NCI-H226 (cell line): ENCODE measurements at regions not wholly inside any gene's neighbourhood (a gene's known extent, or its start where the extent isn't known, plus 50 kb on each side); places are given as distances from the start of the nearest gene placed in this dataset.

Experiments used
- DNase-seq: peaks from one replicate; pipeline ENCODE4 v3.0.0-alpha.2; 2015

DNA sequence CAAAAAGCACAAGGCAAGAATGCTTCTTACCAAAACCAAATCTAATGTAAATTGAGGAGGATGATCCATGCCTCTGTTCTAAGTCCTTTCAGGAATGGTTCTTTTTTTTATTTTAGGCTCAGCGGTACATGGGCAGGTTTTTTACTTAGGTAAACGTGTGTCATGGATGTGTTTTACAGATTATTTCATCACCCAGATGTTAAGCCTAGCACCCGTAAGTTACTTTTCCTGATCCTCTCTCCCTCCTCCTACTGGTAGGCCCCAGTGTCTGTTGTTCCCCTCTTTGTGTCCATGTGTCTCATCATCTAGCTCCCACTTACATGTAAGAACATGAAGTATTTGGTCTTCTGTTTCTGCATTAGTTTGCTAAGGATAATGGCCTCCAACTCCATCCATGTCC lies 289.2 kb upstream of the THBS1 start:
- DNase-seq = no peak

DNA sequence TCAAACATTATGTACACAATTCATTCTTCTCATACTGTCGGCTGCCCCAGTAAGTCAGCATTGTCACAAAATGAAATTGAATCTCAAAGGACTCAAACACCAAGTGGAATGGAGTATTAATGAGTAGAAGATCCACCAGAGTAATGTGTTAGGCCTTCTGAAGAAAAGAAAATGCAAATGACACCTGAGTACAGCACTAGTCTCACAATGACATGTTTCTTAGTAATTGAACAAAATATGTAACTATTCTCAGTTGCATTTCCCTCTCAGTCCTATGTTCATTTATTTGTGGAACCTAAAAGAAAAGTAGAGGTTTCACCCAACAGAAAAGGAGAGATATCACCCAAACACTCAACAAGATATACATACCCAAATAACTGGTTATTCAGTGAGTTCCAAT lies 283.9 kb upstream of the THBS1 start:
- no peak for DNase-seq

DNA sequence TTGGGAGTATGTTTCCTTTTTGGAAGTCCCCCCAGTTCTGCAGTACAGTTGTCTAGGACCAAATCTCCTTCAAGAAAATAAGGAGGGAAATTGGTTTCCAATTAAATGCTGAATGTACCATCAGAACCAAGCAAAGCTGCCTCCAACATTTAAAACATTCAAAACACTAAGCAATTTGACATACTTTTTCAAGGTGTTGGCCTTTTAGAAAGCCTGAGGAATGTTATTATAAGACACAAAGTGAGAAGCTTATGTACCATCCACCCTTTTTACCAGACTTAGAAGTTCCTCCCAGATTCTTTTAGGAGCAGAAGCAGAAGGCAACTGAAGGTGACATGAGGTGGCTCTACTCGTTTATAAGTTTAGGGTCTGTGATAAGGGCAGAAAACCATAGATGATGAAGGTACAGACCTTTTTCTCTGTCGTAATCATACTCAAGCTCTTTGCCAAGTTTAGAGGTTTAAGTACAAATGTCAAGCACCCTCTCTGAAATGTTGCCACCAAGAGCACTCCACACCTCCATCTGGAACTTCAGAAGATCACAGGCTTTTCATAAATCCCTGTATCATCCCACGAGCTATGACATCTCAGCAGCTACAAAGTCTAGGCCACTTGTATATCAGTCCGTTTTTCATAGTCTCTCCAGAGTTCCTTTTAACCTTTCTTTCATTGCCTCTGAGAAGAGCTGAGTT lies 282.5 kb upstream of the THBS1 start:
- no peak for DNase-seq

DNA sequence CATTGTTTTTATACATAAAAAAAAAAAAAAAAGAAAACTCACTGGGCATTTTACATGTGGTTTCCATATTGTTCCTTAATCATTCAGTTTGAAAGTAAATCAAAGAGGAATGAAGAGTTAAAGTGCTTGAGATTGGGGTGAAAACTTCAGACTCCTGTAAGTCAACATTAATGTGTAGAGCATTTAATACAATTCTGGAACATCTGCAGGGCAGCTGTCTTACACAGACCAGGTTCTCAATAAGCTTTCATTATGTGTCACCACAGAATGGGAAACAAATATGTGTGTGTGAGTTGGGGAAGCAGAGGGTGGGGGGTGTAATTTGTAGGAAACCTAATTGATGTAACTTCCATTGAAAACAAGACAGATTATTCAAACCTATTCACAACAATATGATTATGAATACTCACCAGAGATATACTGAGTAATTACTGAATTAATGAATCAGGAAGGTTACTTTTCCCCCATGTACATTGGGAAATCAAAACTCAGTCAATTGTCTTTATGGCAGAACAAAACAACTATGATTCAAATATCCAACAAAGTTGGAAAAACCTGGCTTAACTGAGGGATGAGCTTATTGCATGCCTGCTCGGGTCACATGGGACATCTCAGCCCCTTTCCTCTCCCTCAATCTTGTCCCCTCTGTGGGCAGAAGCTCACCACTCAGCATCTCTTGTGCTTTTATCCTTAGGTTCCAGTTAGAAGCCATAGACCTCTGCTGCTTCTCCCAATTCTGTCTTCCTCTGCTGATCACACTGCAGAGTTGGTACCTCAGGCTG lies 281.2 kb upstream of the THBS1 start:
- no peak for DNase-seq

DNA sequence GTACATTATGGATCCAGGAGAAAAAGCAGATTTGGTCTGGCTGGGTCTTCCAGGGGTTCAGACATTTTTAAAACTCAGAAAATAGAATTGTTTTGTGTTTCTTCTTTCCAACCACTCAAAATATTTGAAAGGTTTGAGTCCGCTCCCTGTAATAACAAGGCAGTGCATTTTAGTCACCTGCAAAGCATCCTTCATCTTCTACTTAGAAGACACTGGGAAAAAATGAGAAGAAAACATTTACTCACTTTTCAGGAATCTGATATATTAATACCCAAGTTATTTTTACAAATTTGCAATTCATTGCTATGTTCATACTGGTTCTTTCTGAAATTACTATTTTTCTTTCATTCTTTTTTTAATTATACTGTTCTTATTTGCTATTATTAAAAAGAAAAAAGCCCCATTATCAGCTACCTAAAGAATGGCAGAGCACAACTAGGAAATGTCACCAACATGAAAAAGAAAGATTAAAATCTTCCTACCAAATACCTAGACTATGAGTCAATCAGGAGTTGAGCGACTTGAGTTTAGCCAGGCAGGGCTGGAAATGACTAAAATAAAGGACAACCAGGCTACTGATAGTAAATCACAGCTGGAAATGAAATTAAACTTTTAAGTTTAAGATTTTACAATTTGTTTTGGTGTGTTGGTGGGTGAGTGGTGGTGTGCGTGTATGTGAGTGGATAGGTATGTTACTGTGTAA lies 280.3 kb upstream of the THBS1 start:
- no peak for DNase-seq

DNA sequence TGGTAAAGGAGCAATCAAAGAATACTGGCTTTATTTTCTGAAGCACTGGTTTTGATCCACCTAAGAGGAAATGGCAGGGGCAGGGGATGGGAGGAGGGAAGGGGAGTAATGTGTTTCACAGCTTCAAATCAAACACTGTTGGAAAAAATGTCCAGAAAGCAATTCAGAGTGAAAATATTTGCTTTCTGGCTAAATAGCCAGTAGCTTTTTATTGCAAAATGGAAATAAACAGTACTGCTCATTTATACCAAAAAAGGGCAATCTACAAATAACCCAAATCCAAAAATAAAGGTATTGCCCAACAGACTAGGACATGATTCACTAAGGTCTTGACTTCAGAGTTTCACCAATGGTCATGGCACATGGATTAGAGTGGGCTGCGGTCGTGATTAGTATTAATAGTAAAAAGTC lies 279.3 kb upstream of the THBS1 start:
- no peak for DNase-seq

DNA sequence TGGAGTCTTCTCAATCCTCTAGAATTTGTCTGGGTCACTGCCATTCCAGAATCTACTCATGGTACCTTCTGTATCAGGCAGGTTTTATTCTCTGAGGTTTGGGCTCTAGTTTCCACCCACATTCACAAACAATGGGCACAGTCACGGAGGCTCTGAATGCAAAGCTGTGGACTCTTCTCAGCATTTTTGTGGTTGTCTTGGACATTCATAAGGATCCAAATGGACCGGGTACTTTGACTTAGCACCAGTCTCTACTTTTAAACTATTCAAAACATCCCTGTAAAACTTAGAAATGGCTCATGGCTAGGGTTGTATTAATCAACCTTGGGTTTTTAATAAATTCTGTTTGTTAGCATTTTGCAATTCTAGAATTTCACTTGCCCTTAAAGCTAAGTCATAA lies 277.9 kb upstream of the THBS1 start:
- DNase-seq = no peak

DNA sequence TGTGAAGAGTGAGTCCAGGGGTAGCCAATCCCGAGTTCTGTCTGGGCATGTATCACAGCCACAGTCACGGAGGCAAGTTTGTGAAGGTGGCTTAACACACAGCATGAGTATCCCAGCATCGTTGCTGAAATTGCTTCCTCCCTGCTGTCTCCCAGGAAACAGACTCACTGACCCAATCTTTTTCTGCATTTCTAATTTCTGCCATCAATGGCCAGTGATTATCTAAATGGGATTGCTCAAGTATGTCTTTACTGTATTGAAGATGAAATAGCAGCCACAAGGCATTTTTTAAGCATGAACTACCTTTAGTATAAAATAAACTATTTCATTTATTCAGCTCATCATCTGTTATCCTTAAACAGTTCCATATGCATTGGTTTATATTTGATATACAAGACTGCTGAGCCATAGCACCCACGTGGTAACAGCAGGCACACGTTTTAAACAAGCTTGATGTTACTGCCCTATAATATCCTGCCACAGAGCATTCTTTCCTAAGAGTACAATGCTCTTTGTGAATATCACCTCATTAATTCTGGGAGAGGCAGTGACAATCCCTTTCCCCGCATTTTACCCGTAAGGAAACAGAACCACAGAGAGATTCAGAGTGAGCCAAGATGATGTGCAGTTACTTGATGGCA lies 276.6 kb upstream of the THBS1 start:
- no peak for DNase-seq

DNA sequence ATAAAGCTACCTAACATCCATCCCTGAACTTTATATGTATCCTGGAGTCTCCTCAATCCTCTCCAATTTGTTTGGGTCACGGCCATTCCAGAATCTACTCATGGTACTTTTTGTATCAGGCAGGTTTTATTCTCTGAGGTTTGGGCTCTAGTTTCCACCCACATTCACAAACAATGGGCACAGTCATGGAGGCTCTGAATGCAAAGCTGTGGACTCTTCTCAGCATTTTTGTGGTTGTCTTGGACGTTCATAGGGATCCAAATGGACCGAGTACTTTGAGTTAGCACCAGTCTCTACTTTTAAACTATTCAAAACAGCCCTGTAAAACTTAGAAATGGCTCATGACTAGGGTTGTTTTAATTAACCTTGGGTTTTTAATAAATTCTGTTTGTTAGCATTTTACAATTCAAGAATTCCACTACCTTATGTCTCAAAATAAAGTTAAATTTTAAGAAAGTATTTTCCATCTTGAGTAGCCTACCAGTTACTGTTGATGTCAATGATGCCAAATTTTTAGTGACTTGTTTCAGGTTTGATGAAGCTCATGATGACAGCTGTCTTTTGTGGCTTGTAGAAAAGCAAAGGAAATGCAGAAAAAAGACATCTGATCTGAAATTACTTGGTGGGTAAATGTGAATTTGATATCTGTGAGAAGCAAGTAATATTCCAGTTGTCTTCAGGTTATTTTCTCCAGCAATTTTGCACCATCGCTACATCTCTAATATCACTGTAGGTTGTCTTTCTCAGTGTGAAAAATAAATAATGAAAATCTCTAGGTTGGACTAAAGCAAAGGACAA lies 275.7 kb upstream of the THBS1 start:
- DNase-seq = no peak

DNA sequence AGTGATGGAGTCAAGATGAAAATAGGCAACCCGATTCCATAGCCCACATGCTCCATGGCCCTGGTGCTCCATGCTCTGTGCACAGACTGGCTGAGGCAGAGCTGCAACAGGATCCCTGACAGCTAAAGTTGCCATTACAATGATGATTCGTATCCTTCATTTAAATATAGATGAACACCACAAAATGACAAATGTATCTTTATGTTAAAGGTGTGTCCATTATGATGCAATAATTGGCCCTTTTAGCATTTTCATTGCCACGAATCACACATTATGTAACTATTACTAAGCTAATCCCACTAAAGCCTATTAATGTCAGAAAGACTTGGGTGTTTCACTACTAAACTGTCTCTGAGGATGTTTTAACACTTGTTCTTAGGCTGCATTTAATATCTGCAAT lies 270.2 kb upstream of the THBS1 start:
- DNase-seq = no peak

DNA sequence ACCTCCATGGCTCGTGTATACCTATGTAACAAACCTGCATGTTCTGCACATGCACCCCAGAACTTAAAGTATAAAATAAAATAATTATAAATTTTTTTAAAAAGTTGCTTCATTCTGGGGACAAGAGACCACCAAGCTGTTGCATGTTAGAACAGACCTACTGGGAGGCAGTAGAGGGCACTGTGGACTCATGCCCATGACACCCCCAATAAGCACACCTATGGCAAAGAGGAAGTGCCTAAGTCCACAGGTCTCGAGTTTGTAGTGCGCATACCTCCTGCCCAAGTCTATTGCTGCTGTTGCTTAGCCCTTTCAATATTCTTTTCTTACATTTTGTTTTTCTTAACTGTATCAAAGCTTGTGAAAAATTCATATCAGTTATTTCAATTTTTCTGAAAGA lies 267.9 kb upstream of the THBS1 start:
- no peak for DNase-seq

DNA sequence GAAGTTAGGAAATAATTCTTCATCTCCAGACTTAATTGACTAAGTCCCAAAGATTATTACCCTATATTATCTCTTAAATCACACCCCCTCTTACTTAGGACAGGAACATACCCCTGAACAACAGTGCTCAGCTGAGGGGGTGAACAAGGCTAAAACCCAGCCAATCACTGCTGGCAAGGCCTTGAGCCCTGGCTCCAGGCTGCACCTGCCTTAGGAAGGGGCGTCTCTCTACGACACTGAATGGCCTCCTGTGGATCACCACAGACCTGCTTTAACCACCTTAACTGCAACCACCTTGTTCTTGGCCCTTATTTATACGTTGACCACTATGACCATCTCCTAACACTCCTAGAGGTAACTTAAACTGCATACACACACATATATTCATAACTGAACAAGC lies 267.4 kb upstream of the THBS1 start:
- no peak for DNase-seq

DNA sequence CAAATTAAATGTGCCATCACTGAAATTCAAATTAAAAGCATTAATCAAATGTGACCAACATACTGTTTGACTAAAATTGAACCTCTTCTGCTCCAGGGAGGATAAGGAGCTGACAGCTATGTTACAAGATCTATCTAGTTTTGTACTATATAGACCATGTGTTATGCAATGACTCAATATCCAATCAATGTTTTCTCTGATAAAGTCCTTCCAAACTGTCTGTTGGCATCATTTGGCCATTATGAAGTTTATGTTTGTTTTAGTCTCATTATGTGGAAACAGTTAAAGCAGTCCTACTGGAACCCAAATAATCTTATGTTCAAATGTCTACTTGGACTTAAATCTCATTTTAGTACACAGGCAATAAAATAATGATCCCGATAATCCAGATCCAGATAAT lies 267.0 kb upstream of the THBS1 start:
- DNase-seq = no peak

DNA sequence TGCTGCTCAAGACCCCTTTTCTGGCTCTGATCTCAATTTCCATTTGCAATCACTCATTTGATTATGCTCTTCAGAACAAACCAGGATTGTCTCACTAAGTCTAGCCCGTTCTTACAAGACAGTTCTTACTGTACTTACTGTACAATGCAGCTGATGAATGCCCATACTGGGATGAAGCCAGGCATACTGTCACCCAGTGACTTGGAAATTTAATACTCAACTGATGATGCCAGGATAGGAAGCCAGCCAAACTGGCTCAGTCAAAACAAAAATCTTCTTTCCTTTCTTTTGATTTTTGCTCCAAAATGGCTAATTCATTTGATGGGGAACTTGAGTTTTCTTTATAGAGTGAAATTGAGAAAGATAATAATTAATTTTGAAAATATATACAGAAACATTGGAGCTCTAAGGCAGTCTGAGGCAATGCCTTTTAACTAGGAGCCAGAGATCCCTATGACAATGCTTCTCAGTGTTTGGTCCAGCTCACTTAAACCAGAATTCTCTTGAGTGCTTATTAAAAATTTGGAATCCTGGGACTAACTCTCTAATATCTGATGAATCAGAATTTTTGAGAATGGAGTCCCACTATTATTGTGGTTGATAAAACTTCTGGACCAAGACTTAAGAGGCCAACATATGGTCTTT lies 265.6 kb upstream of the THBS1 start:
- DNase-seq = no peak

DNA sequence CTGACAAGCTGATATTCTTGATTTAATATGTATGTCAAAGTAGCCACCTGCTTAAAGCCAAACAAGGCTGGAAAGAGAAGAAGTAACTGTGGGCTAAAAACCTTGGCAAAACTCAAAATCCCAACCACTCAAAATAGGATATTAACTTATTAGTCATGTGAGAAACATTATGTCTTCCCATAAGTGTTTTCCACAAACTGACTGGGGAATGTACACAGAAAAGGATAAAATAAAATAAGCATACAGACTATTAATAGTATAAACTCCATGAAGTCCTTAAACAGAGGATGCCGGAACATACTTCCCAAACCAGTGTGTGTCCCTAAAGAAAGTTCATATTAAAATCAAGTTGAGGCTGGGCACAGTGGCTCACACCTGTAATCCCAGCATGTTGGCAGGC lies 263.7 kb upstream of the THBS1 start:
- no peak for DNase-seq

DNA sequence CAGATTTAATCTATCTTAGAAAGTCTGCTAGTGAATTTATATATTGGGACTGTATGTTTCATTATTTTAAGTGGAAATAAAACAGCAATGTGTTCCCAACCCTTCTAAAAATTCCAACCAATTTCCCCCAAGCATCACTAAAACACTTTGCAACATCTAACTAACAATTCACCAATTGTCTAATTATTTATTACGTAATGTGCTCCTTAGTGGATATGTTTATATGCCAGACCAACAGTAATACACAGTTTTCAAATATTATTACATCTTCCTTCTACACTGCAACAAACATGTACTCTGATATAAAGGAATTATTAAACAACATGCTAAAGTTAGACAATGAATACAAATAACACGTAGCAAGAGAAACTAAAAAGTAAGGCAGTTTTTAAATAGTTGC lies 262.6 kb upstream of the THBS1 start:
- DNase-seq = no peak

DNA sequence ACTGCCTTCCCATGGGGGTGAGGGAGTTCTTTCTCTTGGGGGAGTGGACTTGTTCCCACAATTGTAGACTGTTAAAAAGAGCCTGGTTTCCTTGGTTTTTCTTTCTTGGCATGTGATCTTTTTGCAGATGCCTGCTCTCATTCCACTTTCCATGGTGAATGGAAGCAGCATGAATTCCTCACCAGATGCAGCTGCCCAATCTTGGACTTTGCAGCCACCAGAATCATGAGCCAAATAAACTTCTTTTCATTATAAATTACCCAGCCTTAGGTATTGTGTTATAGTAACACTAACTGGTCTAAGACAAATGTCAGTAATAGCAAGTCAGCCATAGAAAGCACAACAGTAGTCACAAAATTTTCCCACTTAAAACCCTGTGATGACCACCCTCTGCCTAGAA lies 260.5 kb upstream of the THBS1 start:
- DNase-seq = no peak

DNA sequence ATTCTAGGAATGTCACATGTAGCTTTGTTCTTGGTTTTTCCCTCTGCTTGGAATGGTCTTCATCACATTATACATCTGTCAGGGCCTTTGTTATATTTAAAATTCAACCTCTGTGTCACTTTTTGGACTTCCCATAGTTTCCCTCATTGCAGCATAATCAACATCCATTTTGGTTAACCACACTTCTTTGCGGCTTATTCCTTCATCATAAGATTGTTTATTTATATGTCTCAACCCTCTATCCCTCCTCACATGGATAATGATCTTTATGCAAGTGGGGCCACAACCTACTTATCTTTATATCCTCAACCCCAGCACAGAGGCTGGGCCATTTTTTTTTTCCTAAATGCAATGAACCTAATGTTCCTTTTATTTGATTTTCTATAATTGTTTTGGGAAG lies 260.0 kb upstream of the THBS1 start:
- DNase-seq = no peak

DNA sequence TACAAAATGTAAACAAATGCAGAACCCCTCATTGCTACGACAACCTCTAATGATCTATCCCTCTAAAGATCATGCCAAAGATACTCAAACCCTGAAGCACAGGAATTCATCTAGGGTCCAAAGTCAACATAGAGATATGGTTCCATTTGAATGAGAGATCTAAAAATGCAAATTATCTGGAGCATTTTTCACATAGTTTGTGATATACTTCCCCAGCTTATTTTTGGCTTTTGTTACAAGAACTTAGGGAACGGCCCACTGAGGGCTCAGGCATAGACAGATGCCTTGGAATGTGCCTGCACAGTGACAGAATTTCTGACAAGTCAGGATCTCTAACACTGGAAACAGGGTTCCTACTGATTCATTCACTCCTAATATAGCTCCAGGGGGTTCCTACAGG lies 258.9 kb upstream of the THBS1 start:
- no peak for DNase-seq

DNA sequence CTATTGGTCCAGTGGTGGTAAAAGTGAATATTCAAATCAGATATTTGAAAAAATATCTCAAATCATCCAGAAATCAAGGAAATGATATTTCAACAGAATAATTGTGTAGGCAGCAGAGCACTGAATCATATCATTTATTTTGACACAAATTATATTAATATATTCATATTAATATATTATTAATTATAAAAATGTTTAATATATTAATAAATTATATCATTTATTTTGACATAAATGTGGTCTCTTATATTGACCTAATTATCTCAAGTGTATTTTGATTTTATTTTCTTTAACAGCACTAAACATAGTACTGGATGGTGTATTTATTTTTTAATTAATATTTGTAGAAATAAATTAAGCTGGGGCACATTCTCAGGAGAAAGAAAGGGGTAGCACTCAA lies 257.7 kb upstream of the THBS1 start:
- no peak for DNase-seq

DNA sequence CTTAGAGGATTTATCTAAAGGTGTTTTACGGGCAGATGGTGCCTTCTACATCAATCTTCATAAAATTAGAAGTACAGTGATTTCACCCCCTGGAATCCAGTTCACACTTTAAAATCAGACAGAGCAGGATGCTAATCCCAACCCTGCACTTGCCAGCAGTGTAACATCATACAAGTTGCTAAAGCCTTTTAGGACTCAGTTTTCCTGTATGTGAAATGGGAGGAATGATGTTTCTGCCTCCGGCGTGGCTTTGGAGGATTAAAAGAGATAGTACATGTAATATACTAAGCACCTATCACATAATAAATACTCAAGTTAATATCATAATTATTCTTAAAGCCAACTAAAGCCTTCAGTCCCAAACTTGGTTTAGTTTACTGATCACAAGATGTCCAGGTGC lies 257.2 kb upstream of the THBS1 start:
- DNase-seq = no peak

DNA sequence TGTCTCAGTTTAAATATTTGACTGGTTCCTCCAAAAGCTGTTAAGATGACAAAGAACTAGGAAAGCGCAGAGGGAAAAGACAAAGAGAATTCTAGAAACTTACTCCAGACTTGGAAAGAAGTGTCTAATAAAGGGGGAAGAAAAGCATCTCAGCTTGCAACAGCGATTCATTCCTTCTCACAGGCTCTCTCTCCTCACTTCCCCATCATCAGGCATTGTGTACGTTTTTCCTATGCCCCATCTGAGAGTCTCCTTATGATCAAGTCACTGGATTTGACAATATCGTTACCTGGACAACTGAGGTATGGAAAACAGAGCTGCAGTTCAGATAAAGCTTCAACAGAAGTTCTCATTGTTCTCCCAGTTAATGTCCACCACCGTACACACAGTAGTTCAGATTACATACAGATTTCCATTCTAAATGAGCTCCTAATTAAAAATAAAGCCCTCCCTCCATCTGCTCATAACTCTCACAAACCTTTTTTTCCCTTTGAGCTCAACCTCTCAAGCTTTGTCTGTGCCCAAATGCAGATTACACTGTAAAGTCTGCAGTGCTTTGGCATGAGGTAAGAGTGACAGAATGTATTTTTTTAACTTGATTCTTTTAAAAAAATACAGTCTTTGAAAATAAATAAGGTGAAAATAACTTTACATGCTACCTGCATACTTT lies 254.4 kb upstream of the THBS1 start:
- DNase-seq = no peak
